ENCODE measurements at regions not wholly inside any gene's neighbourhood (a gene's known extent, or its start where the extent isn't known, plus 50 kb on each side); places are given as distances from the start of the nearest gene placed in this dataset.

- ChIA-PET POLR2A (ENCODE audit: partially characterized antibody) (no interaction called here), CTCF (ENCODE audit: partially characterized antibody) (interaction anchor here (0.6 to 0.8 kb wide), 3 partner anchors 16 to 1504 kb away, joined by 3 to 4 read pairs (median 3); no protein-coding TSS in a partner anchor)
- FAIRE-seq (no peak), DNase-seq (ENCODE audit: low read depth in 1 of 2, low spot score in 2 of 2) (no peak)
- Histone ChIP-seq H4K5ac (ENCODE audit: insufficient read length, low read depth, low read length) (no peak overlapping the region), H3K23me2 (ENCODE audit: low read depth, low read length) (no peaks in the 10 kb centered on the region), H3K27ac (ENCODE audit: low read depth, low read length) (no peak overlapping the region), H3K56ac (replicated peaks; ENCODE audit: insufficient read length, low read depth, low read length) (no peak overlapping the region), H3K4me3 (ENCODE audit: extremely low read depth in 1 of 4, insufficient read depth in 2 of 4, low read depth in 3 of 4, low read length in 4 of 4) (no peak overlapping the region), H2AK5ac (ENCODE audit: low read depth, low read length) (no peak overlapping the region), H2AFZ (ENCODE audit: low read length) (peak overlapping the region; percentile 47; the same call in 1 of the 2 replicates), H4K91ac (replicated peaks; ENCODE audit: insufficient read length, low read length) (no peak overlapping the region), H2BK12ac (ENCODE audit: low read depth, low read length) (no peak overlapping the region), H2BK5ac (ENCODE audit: low read depth, low read length) (no peak overlapping the region), H2BK20ac (ENCODE audit: low read length) (no peak overlapping the region), H3K9me3 (ENCODE audit: insufficient read depth in 2 of 2, low read depth in 1 of 2, low read length in 1 of 2) (no peaks in the 10 kb centered on the region), H4K20me1 (replicated peaks in 1 of 2; ENCODE audit: control insufficient read depth in 1 of 2, insufficient read depth in 2 of 2, low read length in 2 of 2) (no peaks in the 10 kb centered on the region), H4K8ac (ENCODE audit: extremely low read depth, insufficient read depth, low read length) (no peak overlapping the region), H3K4me1 (replicated peaks in 1 of 4; ENCODE audit: control insufficient read depth in 3 of 4, insufficient read depth in 4 of 4, low read length in 3 of 4) (no peaks in the 10 kb centered on the region), H3K79me1 (ENCODE audit: low read depth, low read length) (no peaks in the 10 kb centered on the region), H2BK120ac (replicated peaks; ENCODE audit: low read depth, low read length) (no peak overlapping the region), H3K27me3 (replicated peaks in 1 of 4; ENCODE audit: control insufficient read depth in 3 of 4, extremely low read depth in 1 of 4, insufficient read depth in 3 of 4, low read length in 3 of 4) (no peaks in the 10 kb centered on the region), H3K79me2 (ENCODE audit: control insufficient read depth in 1 of 2, insufficient read depth in 2 of 2, low read length in 2 of 2) (no peaks in the 10 kb centered on the region), H3K4ac (replicated peaks; ENCODE audit: insufficient read length, low read depth, low read length) (no peak overlapping the region), H3K36me3 (ENCODE audit: control insufficient read depth in 2 of 4, insufficient read depth in 4 of 4, low read length in 3 of 4) (no peaks in the 10 kb centered on the region), H3K14ac (ENCODE audit: insufficient read length) (no peak overlapping the region), H3K23ac (ENCODE audit: insufficient read length) (no peak overlapping the region), H3K18ac (ENCODE audit: extremely low read depth, low read length) (no peak overlapping the region), H3K9ac (replicated peaks in 1 of 4; ENCODE audit: extremely low read depth in 1 of 4, low read depth in 3 of 4, low read length in 3 of 4) (no peak overlapping the region), H2BK15ac (ENCODE audit: low read length) (no peak overlapping the region), H3K4me2 (ENCODE audit: insufficient read depth in 1 of 2, low read depth in 2 of 2, low read length in 2 of 2) (no peak overlapping the region)
- WGBS, 2 experiments (ENCODE audit: extremely low coverage in 1 of 2, insufficient coverage in 1 of 2, insufficient read length in 1 of 2, insufficient replicate concordance in 2 of 2, low coverage in 1 of 2, low lambda C conversion rate in 2 of 2, missing lambda C conversion rate in 1 of 2): 93% methylated on average over 3 of the region's 3 CpGs; no CpG with 5 or more reads in 1 of the 2 experiments
- TF ChIP-seq GTF2F1 (IDR thresholded peaks at IDR 0.05; ENCODE audit: borderline replicate concordance, low read depth, low read length) (no peak), RNF2 (IDR thresholded peaks at IDR 0.05; ENCODE audit: borderline replicate concordance, low read depth, low read length, missing control alignments, poor library complexity, severe bottlenecking) (no peak), KDM4A (IDR thresholded peaks at IDR 0.05; ENCODE audit: low read depth, low read length, severe bottlenecking) (no peak), RAD21 (IDR thresholded peaks at IDR 0.05 in 1 of 2, conservative IDR thresholded peaks at IDR 0.05 in 1 of 2; ENCODE audit: low read depth in 2 of 2, low read length in 2 of 2) (no peak), USF2 (IDR thresholded peaks at IDR 0.05; ENCODE audit: low read length) (no peak), EZH2 (IDR thresholded peaks at IDR 0.05; ENCODE audit: low read depth, low read length, severe bottlenecking) (no peak), TAF1 (IDR thresholded peaks at IDR 0.05; ENCODE audit: low read depth, low read length) (no peak), SIX5 (IDR thresholded peaks at IDR 0.05; ENCODE audit: low read depth, low read length) (no peak)
Measured at GRCh38 chr3:27573138-27573537, 89.0 kb upstream of the SLC4A7 start.

All from H1 (cell line).